Endodermal cell (in vitro differentiated cells): ENCODE measurements at regions not wholly inside any gene's neighbourhood (a gene's known extent, or its start where the extent isn't known, plus 50 kb on each side); places are given as distances from the start of the nearest gene placed in this dataset.
"Not testable (repeated sequence)": the region's sequence is repeated elsewhere in the genome, so short reads cannot be mapped to it uniquely, and the experiment has no call there.

Experiments
- DNase-seq: peaks from one replicate; pipeline ENCODE4 v3.0.0-alpha.2; 2017
- H3K27ac ChIP-seq: 2 replicates; pipeline ENCODE4 v1.5.1; 2013; ENCODE audit warnings: mild to moderate bottlenecking, low read depth, low read length, moderate library complexity
- H3K27me3 ChIP-seq: 2 replicates; pipeline ENCODE4 v1.6.1; 2013; ENCODE audit warnings: mild to moderate bottlenecking, low read length, moderate library complexity; ENCODE audit not compliant: insufficient read depth, control insufficient read depth, poor library complexity, severe bottlenecking
- H3K36me3 ChIP-seq: 2 replicates; pipeline ENCODE4 v1.7.0; 2013; ENCODE audit warnings: mild to moderate bottlenecking, low read length, moderate library complexity; ENCODE audit not compliant: control insufficient read depth, insufficient read depth
- H3K4me1 ChIP-seq: one replicate; pipeline ENCODE4 v1.7.0; 2013; ENCODE audit warnings: low read length; ENCODE audit not compliant: control insufficient read depth, insufficient read depth
- H3K4me3 ChIP-seq: 2 replicates; pipeline ENCODE4 v1.5.1; 2013; ENCODE audit warnings: mild to moderate bottlenecking, low read length, moderate library complexity
- H3K9ac ChIP-seq: 2 replicates; pipeline ENCODE4 v1.6.1; 2013; ENCODE audit warnings: mild to moderate bottlenecking, low read length, moderate library complexity; ENCODE audit not compliant: poor library complexity, severe bottlenecking; ENCODE audit errors: extremely low read depth
- H3K9me3 ChIP-seq: 2 replicates; pipeline ENCODE4 v1.6.1; 2013; ENCODE audit warnings: mild to moderate bottlenecking, low read length, moderate library complexity; ENCODE audit not compliant: control insufficient read depth
- H3K27ac Mint-ChIP-seq: 2 replicates; pipeline ENCODE4 v1.8.0; 2020; ENCODE audit warnings: mixed read lengths
- H3K27me3 Mint-ChIP-seq: 2 replicates; pipeline ENCODE4 v1.8.0; 2021; ENCODE audit warnings: mild to moderate bottlenecking, mixed read lengths; ENCODE audit not compliant: insufficient read depth
- H3K36me3 Mint-ChIP-seq: 2 replicates; pipeline ENCODE4 v1.8.0; 2020; ENCODE audit warnings: low read depth, mixed read lengths
- H3K4me1 Mint-ChIP-seq: 2 replicates; pipeline ENCODE4 v1.8.0; 2020; ENCODE audit warnings: mixed read lengths
- H3K4me3 Mint-ChIP-seq: 2 replicates; pipeline ENCODE4 v1.8.0; 2020; ENCODE audit warnings: mild to moderate bottlenecking, moderate library complexity, mixed read lengths
- H3K9me3 Mint-ChIP-seq: 2 replicates; pipeline ENCODE4 v1.8.0; 2020; ENCODE audit warnings: mild to moderate bottlenecking, mixed read lengths
- WGBS, 2 experiments: methylation state at CpG; one replicate each; pipeline versions ENCODE4 v1.1.5 to v1.1.7; 2013; ENCODE audit warnings: missing lambda C conversion rate in 2 of 2, mixed read lengths in 1 of 2; ENCODE audit not compliant: insufficient coverage in 1 of 2, insufficient read length in 1 of 2; 5-methylcytosine and 5-hydroxymethylcytosine counted together
- TF ChIP-seq, protein P1 (sequence below): fragments of 200-600 bp; sonication (generic); conservative IDR thresholded peaks from 2 replicates; pipeline ENCODE4 v1.5.0; 2021; ENCODE audit warnings: antibody characterized with exemption, mild to moderate bottlenecking

- 92 to 94% methylated on average over 2 to 3 of the region's 3 CpGs for WGBS, 2 experiments
- peaks cover 28% of the 10 kb centered on the region for H3K4me1 Mint-ChIP-seq
- peaks cover 15% of the 10 kb centered on the region for H3K4me1 ChIP-seq
- peaks cover 15% of the 10 kb centered on the region for H3K9me3 ChIP-seq
- peaks cover 19% of the 10 kb centered on the region for H3K27me3 ChIP-seq
- no peak overlapping the region for H3K27ac Mint-ChIP-seq
- H3K4me3 ChIP-seq: no peak overlapping the region
- peaks cover 6% of the 10 kb centered on the region for H3K9me3 Mint-ChIP-seq
- H3K27ac ChIP-seq: no peak overlapping the region
- H3K4me3 Mint-ChIP-seq: no peak overlapping the region
- peaks cover 33% of the 10 kb centered on the region for H3K27me3 Mint-ChIP-seq
- DNase-seq: no peak
- no peaks in the 10 kb centered on the region for H3K36me3 Mint-ChIP-seq
- H3K36me3 ChIP-seq: no peaks in the 10 kb centered on the region
- no peak overlapping the region for H3K9ac ChIP-seq
- TF ChIP-seq, protein P1, sequence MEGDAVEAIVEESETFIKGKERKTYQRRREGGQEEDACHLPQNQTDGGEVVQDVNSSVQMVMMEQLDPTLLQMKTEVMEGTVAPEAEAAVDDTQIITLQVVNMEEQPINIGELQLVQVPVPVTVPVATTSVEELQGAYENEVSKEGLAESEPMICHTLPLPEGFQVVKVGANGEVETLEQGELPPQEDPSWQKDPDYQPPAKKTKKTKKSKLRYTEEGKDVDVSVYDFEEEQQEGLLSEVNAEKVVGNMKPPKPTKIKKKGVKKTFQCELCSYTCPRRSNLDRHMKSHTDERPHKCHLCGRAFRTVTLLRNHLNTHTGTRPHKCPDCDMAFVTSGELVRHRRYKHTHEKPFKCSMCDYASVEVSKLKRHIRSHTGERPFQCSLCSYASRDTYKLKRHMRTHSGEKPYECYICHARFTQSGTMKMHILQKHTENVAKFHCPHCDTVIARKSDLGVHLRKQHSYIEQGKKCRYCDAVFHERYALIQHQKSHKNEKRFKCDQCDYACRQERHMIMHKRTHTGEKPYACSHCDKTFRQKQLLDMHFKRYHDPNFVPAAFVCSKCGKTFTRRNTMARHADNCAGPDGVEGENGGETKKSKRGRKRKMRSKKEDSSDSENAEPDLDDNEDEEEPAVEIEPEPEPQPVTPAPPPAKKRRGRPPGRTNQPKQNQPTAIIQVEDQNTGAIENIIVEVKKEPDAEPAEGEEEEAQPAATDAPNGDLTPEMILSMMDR: no peak
Measured at GRCh38 chr1:213419401-213420030, 368.5 kb downstream of the RPS6KC1 start.

GRCh38 chr1:213421178-213421577 is 370.1 kb downstream of the RPS6KC1 start:
- not testable (repeated sequence) for H3K27ac ChIP-seq, H3K36me3 Mint-ChIP-seq, DNase-seq, H3K36me3 ChIP-seq, H3K9me3 Mint-ChIP-seq, H3K9ac ChIP-seq, H3K4me3 Mint-ChIP-seq, H3K27ac Mint-ChIP-seq, H3K4me3 ChIP-seq
- Mint-ChIP-seq H3K27me3 (peaks cover 21% of the 10 kb centered on the region), H3K4me1 (peaks cover 31% of the 10 kb centered on the region)
- WGBS, 2 experiments: 86 to 93% methylated on average over 7 of the region's 7 CpGs
- peaks cover 12% of the 10 kb centered on the region for H3K27me3 ChIP-seq
- H3K4me1 ChIP-seq: peaks cover 15% of the 10 kb centered on the region
- H3K9me3 ChIP-seq: peaks cover 15% of the 10 kb centered on the region

- WGBS, 2 experiments: 84 to 90% methylated on average over 2 to 4 of the region's 4 CpGs
- H3K27me3 ChIP-seq: no peaks in the 10 kb centered on the region
- peaks cover 15% of the 10 kb centered on the region for H3K9me3 ChIP-seq
- H3K27me3 Mint-ChIP-seq: peaks cover 3% of the 10 kb centered on the region
- H3K27ac ChIP-seq: no peak overlapping the region
- H3K9ac ChIP-seq: no peak overlapping the region
- peaks cover 14% of the 10 kb centered on the region for H3K4me1 ChIP-seq
- no peak overlapping the region for H3K27ac Mint-ChIP-seq
- H3K4me3 Mint-ChIP-seq: no peak overlapping the region
- H3K36me3 ChIP-seq: no peaks in the 10 kb centered on the region
- peaks cover 6% of the 10 kb centered on the region for H3K9me3 Mint-ChIP-seq
- peaks cover 31% of the 10 kb centered on the region for H3K4me1 Mint-ChIP-seq
- no peak overlapping the region for H3K4me3 ChIP-seq
- no peak for DNase-seq
- no peaks in the 10 kb centered on the region for H3K36me3 Mint-ChIP-seq
- TF ChIP-seq, protein P1: no peak
Measured at GRCh38 chr1:213423041-213423440, 372.0 kb downstream of the RPS6KC1 start.

GRCh38 chr1:213423605-213424004 is 372.6 kb downstream of the RPS6KC1 start:
- Mint-ChIP-seq H3K9me3 (peaks cover 6% of the 10 kb centered on the region), H3K27ac (no peak overlapping the region), H3K27me3 (no peaks in the 10 kb centered on the region), H3K4me1 (peaks cover 28% of the 10 kb centered on the region), H3K4me3 (no peak overlapping the region), H3K36me3 (no peaks in the 10 kb centered on the region)
- H3K9me3 ChIP-seq: peaks cover 15% of the 10 kb centered on the region
- peaks cover 9% of the 10 kb centered on the region for H3K4me1 ChIP-seq
- TF ChIP-seq, protein P1: no peak
- DNase-seq: no peak
- H3K4me3 ChIP-seq: no peak overlapping the region
- H3K27ac ChIP-seq: no peak overlapping the region
- 90 to 91% methylated on average over 11 to 12 of the region's 12 CpGs for WGBS, 2 experiments
- no peak overlapping the region for H3K9ac ChIP-seq
- no peaks in the 10 kb centered on the region for H3K36me3 ChIP-seq
- H3K27me3 ChIP-seq: no peaks in the 10 kb centered on the region
